OCI-LY7 (cell line): ENCODE measurements at regions not wholly inside any gene's neighbourhood (a gene's known extent, or its start where the extent isn't known, plus 50 kb on each side); places are given as distances from the start of the nearest gene placed in this dataset.

ENCODE experiments used
- BruUV-seq: library from RNA; stranded (reverse); fragments of 400-500 nt; replicated peaks from 2 replicates; lab custom pipeline; 2021; lab: Mats Ljungman, UMichigan
- CTCF ChIA-PET: fragments of 300-600 bp; sonication (Branson Sonifier 250); formaldehyde crosslinking; loops from one replicate; lab custom pipeline; 2022; ENCODE audit warnings: antibody characterized with exemption; ENCODE audit not compliant: unreplicated experiment; lab: Charles Lee
- POLR2A ChIA-PET: fragments of 300-600 bp; sonication (Branson Sonifier 250); formaldehyde crosslinking; loops from one replicate; lab custom pipeline; 2022; ENCODE audit warnings: antibody characterized with exemption; lab: Charles Lee
- DNase-seq: peaks from one replicate; pipeline ENCODE4 v3.0.0-alpha.2; 2015; ENCODE audit warnings: low spot score
- H2AFZ ChIP-seq: fragments of 200-600 bp; sonication (generic), shearing (Covaris generic); 2 replicates; pipeline ENCODE4 v1.6.1; 2014; ENCODE audit warnings: mild to moderate bottlenecking, antibody characterized with exemption, low read length, moderate library complexity
- H3K27ac ChIP-seq: fragments of 200-600 bp; sonication (generic); 2 replicates; pipeline ENCODE4 v1.5.1; 2014; ENCODE audit warnings: mixed run types, low read depth, mild to moderate bottlenecking, moderate library complexity, low read length, inconsistent platforms; ENCODE audit not compliant: poor library complexity, severe bottlenecking
- H3K36me3 ChIP-seq: fragments of 200-600 bp; sonication (generic); 2 replicates; pipeline ENCODE4 v1.6.1; 2014; ENCODE audit warnings: mild to moderate bottlenecking, antibody characterized with exemption, low read length, moderate library complexity, mixed read lengths; ENCODE audit not compliant: insufficient read depth
- H3K4me1 ChIP-seq: fragments of 200-600 bp; sonication (generic); 2 replicates; pipeline ENCODE4 v1.5.1; 2014; ENCODE audit warnings: mild to moderate bottlenecking, low read length; ENCODE audit not compliant: insufficient read depth, poor library complexity, severe bottlenecking
- H3K4me2 ChIP-seq: fragments of 200-600 bp; sonication (generic); 2 replicates; pipeline ENCODE4 v1.6.1; 2014; ENCODE audit warnings: mild to moderate bottlenecking, low read length
- H3K4me3 ChIP-seq: fragments of 200-600 bp; sonication (generic); 2 replicates; pipeline ENCODE4 v1.5.1; 2014; ENCODE audit warnings: mild to moderate bottlenecking, low read depth, low read length; ENCODE audit not compliant: poor library complexity, severe bottlenecking
- H3K79me2 ChIP-seq: fragments of 200-600 bp; sonication (generic); 2 replicates; pipeline ENCODE4 v1.6.1; 2016; ENCODE audit warnings: low read depth, mild to moderate bottlenecking, low read length, moderate library complexity, mixed read lengths; ENCODE audit not compliant: insufficient read depth
- H3K9me2 ChIP-seq: fragments of 200-600 bp; sonication (generic); 2 replicates; pipeline ENCODE4 v1.6.1; 2016; ENCODE audit warnings: mild to moderate bottlenecking, low read length, mixed read lengths; ENCODE audit not compliant: insufficient read depth
- H3K9me3 ChIP-seq: fragments of 200-600 bp; sonication (generic); 2 replicates; pipeline ENCODE4 v1.6.1; 2014; ENCODE audit warnings: mild to moderate bottlenecking, mixed run types, low read length, mixed read lengths
- H4K20me1 ChIP-seq: fragments of 200-600 bp; sonication (generic); 2 replicates; pipeline ENCODE4 v1.6.1; 2014; ENCODE audit warnings: mild to moderate bottlenecking, antibody characterized with exemption, low read length, moderate library complexity, mixed read lengths; ENCODE audit not compliant: insufficient read depth
- CTCF ChIP-seq: fragments of 200-600 bp; sonication (generic); conservative IDR thresholded peaks from 2 replicates; pipeline ENCODE4 v1.5.1; 2014; ENCODE audit warnings: mild to moderate bottlenecking, antibody characterized with exemption, low read length, moderate library complexity, mixed read lengths
- EZH2phosphoT487 ChIP-seq: fragments of 200-600 bp; sonication (generic); IDR thresholded peaks from 2 replicates; pipeline ENCODE4 v1.6.1; 2018; ENCODE audit warnings: low read depth, borderline replicate concordance, mild to moderate bottlenecking, mixed run types, antibody characterized with exemption, low read length, moderate library complexity, mixed read lengths
- intact Hi-C: fragments of 100-400 bp; cut with micrococcal nuclease; formaldehyde crosslinking; loops from one replicate; pipeline ENCODE4 v1.10.0; 2022; ENCODE audit not compliant: unreplicated experiment

GRCh38 chr11:134646561-134646960, 234.5 kb upstream of the B3GAT1 start:
- Histone ChIP-seq H3K79me2 (no peaks in the 10 kb centered on the region), H3K27ac (no peak overlapping the region), H3K9me3 (no peaks in the 10 kb centered on the region), H3K4me1 (no peaks in the 10 kb centered on the region), H3K36me3 (no peaks in the 10 kb centered on the region), H4K20me1 (no peaks in the 10 kb centered on the region), H2AFZ (no peak overlapping the region), H3K9me2 (no peaks in the 10 kb centered on the region), H3K4me2 (no peak overlapping the region), H3K4me3 (no peak overlapping the region)
- no peak for DNase-seq
- no TSS peak for BruUV-seq
- ChIA-PET POLR2A (interaction anchor here (0.6 kb wide), 2 partner anchors 128 to 404 kb away, joined by 3 to 4 read pairs; no protein-coding TSS in a partner anchor), CTCF (no interaction called here)
- intact Hi-C loops, result no loop called here
- TF ChIP-seq EZH2phosphoT487, result no peak
- TF ChIP-seq CTCF, result no peak

DNA sequence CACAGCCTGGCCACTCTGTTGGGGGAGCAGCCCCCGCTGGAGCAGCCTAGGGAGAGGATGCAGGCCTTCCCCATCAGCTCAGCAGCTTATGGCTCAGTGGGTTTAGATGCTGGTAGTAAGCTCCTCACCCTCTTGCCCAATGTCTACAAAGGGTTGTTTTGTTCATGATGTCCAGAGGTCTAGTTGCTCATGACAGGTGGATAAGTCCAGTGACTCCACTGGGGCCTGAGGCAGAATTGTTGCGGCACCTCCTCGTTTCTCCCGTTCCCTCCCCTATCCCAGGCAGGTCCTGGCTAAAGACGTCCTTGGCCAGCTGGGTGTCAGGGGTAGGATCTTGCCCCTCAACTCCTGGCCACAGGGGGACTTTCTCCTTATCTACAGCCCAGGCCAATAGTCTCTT, 233.5 kb upstream of the B3GAT1 start:
- ChIA-PET CTCF (interaction anchor here (0.6 kb wide), 1 partner anchor 417 kb away, joined by 3 read pairs; no protein-coding TSS in a partner anchor), POLR2A (interaction anchor here (0.7 kb wide), 1 partner anchor 392 kb away, joined by 3 read pairs; the partner anchor contains the start of genes ACAD8 and THYN1)
- Histone ChIP-seq H3K27ac (no peak overlapping the region), H3K36me3 (no peaks in the 10 kb centered on the region), H3K9me3 (no peaks in the 10 kb centered on the region), H3K4me1 (no peaks in the 10 kb centered on the region), H4K20me1 (no peaks in the 10 kb centered on the region), H3K79me2 (no peaks in the 10 kb centered on the region), H3K4me2 (no peak overlapping the region), H3K4me3 (no peak overlapping the region), H3K9me2 (no peaks in the 10 kb centered on the region), H2AFZ (no peak overlapping the region)
- no TSS peak for BruUV-seq
- TF ChIP-seq CTCF (no peak), EZH2phosphoT487 (no peak)
- no peak for DNase-seq
- intact Hi-C loops, result no loop called here
